BJ (cell line): ENCODE measurements at regions not wholly inside any gene's neighbourhood (a gene's known extent, or its start where the extent isn't known, plus 50 kb on each side); places are given as distances from the start of the nearest gene placed in this dataset.

ENCODE experiments used
- CTCF ChIA-PET: fragments of 350-600 bp; formaldehyde crosslinking; extraction: SDS; loops from one replicate; lab custom pipeline; 2021; ENCODE audit warnings: antibody characterized with exemption, inconsistent platforms; lab: Yijun Ruan, JAX
- POLR2A ChIA-PET: fragments of 300-600 bp; sonication (Branson Sonifier 250); formaldehyde crosslinking; extraction: SDS; loops from one replicate; lab custom pipeline; 2021; ENCODE audit warnings: antibody characterized with exemption; lab: Charles Lee
- DNase-seq: peaks from one replicate; pipeline ENCODE4 v3.0.0-alpha.2; 2011; ENCODE audit warnings: low read depth
- H3K27me3 ChIP-seq: 2 replicates; pipeline ENCODE4 v1.6.0; 2011; ENCODE audit warnings: low read length; ENCODE audit not compliant: control insufficient read depth, insufficient read depth
- H3K36me3 ChIP-seq: 2 replicates; pipeline ENCODE4 v1.5.1; 2011; ENCODE audit warnings: low read length; ENCODE audit not compliant: control insufficient read depth, insufficient read depth
- H3K4me3 ChIP-seq: 2 replicates; pipeline ENCODE4 v1.5.1; 2011; ENCODE audit warnings: low read depth, mild to moderate bottlenecking, control low read depth, low read length
- TF ChIP-seq, protein P1 (sequence below): IDR thresholded peaks from 2 replicates; pipeline ENCODE4 v1.5.1; 2011; ENCODE audit warnings: low read depth, mild to moderate bottlenecking, control low read depth, inconsistent platforms, low read length, moderate library complexity; ENCODE audit not compliant: insufficient read depth

DNA sequence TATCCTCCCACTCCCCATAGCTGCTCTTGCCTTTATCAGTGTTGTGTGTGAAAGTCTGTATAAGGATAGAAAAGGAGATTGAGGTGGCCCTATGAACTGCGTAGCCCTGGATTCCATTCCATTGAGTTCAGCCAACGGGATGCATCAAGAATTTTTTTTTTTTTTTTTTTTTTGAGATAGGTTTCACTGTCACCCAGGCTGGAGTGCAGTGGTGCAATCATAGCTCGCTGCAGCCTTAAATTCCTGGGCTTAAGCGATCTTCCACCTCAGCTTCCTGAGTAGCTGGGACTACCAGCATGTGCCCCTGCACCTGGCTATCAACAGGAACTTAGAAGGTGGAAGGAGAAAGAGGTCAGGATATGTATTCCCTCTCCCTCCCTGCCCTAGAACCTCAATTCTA is 187.2 kb upstream of the SPRY1 start:
- no peak for DNase-seq
- Histone ChIP-seq H3K36me3 (no peaks in the 10 kb centered on the region), H3K27me3 (no peaks in the 10 kb centered on the region), H3K4me3 (no peak overlapping the region)
- CTCF ChIA-PET = no interaction called here
- TF ChIP-seq, protein P1, sequence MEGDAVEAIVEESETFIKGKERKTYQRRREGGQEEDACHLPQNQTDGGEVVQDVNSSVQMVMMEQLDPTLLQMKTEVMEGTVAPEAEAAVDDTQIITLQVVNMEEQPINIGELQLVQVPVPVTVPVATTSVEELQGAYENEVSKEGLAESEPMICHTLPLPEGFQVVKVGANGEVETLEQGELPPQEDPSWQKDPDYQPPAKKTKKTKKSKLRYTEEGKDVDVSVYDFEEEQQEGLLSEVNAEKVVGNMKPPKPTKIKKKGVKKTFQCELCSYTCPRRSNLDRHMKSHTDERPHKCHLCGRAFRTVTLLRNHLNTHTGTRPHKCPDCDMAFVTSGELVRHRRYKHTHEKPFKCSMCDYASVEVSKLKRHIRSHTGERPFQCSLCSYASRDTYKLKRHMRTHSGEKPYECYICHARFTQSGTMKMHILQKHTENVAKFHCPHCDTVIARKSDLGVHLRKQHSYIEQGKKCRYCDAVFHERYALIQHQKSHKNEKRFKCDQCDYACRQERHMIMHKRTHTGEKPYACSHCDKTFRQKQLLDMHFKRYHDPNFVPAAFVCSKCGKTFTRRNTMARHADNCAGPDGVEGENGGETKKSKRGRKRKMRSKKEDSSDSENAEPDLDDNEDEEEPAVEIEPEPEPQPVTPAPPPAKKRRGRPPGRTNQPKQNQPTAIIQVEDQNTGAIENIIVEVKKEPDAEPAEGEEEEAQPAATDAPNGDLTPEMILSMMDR = no peak
- POLR2A ChIA-PET = no interaction called here

DNA sequence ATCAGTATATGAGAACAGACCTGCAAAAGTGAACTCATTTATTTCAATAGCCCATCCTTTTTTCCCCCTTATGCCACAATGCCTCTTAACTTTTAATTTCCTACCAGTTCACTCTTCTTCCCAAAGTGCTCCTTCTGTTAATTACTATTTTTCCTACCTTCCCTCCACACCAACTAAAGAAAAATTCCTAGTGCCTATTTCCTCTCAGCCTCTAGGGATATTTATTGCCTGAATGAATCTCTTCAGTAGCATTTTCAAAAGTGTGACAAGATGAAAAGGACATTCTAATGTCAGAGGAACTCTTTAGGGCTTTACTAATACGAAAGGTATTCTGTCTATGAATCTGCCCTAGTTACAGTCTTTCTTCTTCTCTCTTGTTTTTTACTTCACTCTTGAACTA is 181.1 kb upstream of the SPRY1 start:
- DNase-seq = no peak

DNA sequence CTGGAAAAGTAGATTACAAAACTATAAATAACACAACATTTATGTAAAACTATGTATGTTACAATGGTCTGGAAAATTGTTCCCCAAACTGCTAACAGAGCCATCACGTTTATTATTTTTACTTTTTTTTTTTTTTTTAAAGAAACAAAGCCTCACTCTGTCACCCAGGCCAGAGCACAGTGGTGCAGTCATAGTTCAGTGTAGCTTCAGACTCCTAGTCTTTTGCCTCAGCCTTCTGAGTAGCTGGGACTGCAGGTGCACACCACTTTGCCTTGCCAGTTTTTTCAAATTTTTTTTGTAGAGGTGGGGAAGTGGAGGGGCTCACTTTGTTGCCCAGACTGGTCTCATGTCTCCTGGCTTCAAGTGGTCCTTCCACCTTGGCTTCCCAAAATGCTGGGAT is 180.1 kb upstream of the SPRY1 start:
- no peak for DNase-seq
- Histone ChIP-seq H3K36me3 (no peaks in the 10 kb centered on the region), H3K4me3 (no peak overlapping the region), H3K27me3 (no peaks in the 10 kb centered on the region)
- ChIA-PET CTCF (interaction anchor here (1.0 kb wide), 1 partner anchor 9 kb away, joined by 3 read pairs; no protein-coding TSS in a partner anchor), POLR2A (no interaction called here)
- TF ChIP-seq, protein P1 = no peak

More for the DNA sequence above, 181.1 kb upstream of the SPRY1 start:
- TF ChIP-seq, protein P1 = no peak
- CTCF ChIA-PET = no interaction called here
- POLR2A ChIA-PET = no interaction called here
- Histone ChIP-seq H3K36me3 (no peaks in the 10 kb centered on the region), H3K4me3 (no peak overlapping the region), H3K27me3 (no peaks in the 10 kb centered on the region)

GRCh38 chr4:123216946-123217345 is 179.6 kb upstream of the SPRY1 start:
- Histone ChIP-seq H3K36me3 (no peaks in the 10 kb centered on the region), H3K27me3 (no peaks in the 10 kb centered on the region), H3K4me3 (no peak overlapping the region)
- ChIA-PET POLR2A (no interaction called here), CTCF (interaction anchor here (1.0 kb wide), 1 partner anchor 10 kb away, joined by 3 read pairs; no protein-coding TSS in a partner anchor)
- DNase-seq = no peak
- TF ChIP-seq, protein P1 = no peak

GRCh38 chr4:123217664-123218063 is 178.9 kb upstream of the SPRY1 start:
- POLR2A ChIA-PET = no interaction called here
- no peak overlapping the region for H3K4me3 ChIP-seq
- TF ChIP-seq, protein P1 = no peak
- CTCF ChIA-PET = interaction anchor here (1.0 kb wide), 1 partner anchor 10 kb away, joined by 3 read pairs; no protein-coding TSS in a partner anchor
- H3K36me3 ChIP-seq = no peaks in the 10 kb centered on the region
- DNase-seq = no peak
- no peaks in the 10 kb centered on the region for H3K27me3 ChIP-seq
